GM21528 (cell line): ENCODE measurements at regions not wholly inside any gene's neighbourhood (a gene's known extent, or its start where the extent isn't known, plus 50 kb on each side); places are given as distances from the start of the nearest gene placed in this dataset.
A peak's percentile ranks its signal among the peaks of the same experiment; 100 is the strongest.
"Not testable (repeated sequence)": the region's sequence is repeated elsewhere in the genome, so short reads cannot be mapped to it uniquely, and the experiment has no call there.

ENCODE experiments used
- ATAC-seq: cut with Tn5 transposase; IDR thresholded peaks from one replicate; pipeline ENCODE4 v1.9.1; 2021; ENCODE audit warnings: mild to moderate bottlenecking, moderate library complexity; ENCODE audit not compliant: unreplicated experiment, low FRiP score

- no peak for ATAC-seq
Observed at GRCh38 chr4:149983931-149984330, 94.3 kb upstream of the DCLK2 start.

DNA sequence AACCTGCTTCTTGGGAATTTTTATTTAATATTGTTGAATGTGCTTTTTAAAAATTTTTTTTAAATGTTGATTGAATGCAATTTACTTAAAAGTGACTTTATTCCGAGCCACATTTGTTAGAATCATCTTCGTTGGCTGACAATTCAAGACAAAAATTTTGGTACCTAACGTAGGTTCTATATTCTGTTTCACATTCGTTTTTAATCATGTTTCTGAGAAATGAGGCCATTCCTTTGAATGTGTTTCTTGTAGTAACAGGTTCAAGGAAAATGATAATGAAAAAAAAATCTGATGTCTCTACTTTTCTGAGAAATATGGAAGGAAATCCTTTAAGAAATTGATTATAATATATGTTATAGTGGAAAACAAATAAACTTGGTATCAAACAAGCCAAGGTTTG lies 92.3 kb upstream of the DCLK2 start:
- no peak for ATAC-seq

GRCh38 chr4:149986917-149987316 lies 91.3 kb upstream of the DCLK2 start:
- no peak for ATAC-seq

- no peak for ATAC-seq
Observed at GRCh38 chr4:149987330-149988086, 90.7 kb upstream of the DCLK2 start.

DNA sequence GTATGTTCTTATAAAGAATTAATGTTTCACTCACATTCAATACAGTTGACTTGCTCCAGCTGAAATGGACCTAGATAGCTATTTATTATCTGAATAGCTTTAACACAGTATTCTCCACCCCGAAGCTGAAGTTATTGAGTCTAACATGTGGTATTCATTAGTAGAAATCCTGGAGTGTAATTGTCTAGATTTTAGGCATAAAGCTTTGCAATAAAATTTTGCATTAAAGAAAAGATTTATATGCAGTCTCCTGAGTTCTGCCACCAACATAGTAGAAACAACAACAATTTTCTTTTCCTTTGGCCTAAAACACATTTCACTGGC lies 90.2 kb upstream of the DCLK2 start:
- no peak for ATAC-seq

GRCh38 chr4:149993030-149993429 lies 85.2 kb upstream of the DCLK2 start:
- no peak for ATAC-seq

DNA sequence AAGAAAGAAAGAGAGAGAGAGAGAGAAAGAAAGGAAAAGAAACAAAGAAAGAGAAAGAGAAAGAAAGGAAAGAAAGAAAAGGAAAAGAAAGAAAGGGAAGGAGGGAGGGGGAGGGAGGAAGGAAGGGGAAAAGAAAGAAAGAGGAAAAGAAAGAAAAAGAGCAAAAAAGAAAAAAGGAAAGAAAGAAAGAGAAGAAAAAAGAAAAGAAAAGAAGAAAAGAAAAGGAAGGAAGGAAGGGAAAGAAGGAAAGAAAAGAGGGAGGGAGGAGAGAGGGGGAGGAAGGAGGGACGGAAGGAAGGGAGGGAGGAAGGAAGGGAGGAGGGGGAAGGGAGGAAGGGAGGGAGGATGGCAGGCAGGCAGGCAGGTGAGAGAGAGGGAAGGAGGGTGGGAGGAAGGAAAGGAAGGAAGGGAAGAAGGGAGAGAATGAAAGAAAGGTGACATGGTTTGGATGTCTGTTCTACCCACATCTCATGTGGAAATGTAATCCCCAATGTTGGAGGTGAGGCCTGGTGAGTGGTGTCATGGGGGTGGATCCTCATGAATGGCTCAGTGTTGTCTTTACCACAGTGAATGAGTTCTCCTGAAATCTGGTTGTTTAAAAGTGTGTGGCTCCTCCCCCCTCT lies 83.0 kb upstream of the DCLK2 start:
- no peak for ATAC-seq

DNA sequence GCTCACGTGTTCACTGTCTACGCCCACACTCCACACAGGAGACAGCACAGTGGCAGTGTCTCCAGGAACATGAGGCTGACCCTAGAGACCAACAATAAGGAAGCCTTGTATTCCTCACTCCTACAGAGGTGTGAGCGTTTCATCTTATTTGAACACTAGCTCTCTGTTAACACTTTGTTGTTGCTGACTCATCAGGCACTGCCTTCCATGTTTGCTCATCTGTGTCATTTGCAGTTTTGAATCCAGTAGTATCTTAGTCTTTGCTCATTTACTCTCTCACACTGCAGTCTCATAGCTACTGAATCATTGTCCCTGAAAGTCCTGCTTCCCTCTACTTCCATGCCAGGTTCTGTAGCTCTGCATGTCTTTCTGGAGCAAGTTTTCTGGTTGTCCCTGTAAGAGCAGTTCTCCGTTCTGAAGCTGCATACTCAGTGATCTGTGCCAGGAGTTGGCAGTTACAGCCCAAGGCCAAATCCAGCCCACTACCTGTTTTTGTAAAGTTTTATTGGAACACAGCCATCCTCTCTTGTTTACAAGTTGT lies 80.3 kb upstream of the DCLK2 start:
- peak; percentile 67 for ATAC-seq

GRCh38 chr4:149999485-150000074 lies 78.7 kb upstream of the DCLK2 start:
- ATAC-seq: no peak

GRCh38 chr4:150001815-150002214 lies 76.4 kb upstream of the DCLK2 start:
- ATAC-seq: no peak

DNA sequence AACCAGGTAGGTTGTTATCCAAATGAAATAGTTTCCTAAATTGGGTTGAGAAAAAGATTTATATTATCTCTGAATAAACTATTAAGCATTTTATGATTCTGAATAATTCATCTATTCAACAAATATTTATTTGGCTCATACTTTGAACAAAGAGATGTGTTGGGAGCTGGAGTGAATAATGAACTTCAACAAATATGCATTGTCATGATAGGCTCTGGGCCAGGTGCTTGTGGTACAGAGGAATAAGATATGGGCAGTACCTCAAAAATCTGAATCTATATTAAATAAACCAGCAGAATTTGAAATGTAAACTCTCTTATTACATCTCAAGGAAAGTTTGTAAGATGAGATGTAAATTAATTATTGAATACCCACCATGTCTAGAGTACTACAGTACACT lies 75.7 kb upstream of the DCLK2 start:
- ATAC-seq: no peak

DNA sequence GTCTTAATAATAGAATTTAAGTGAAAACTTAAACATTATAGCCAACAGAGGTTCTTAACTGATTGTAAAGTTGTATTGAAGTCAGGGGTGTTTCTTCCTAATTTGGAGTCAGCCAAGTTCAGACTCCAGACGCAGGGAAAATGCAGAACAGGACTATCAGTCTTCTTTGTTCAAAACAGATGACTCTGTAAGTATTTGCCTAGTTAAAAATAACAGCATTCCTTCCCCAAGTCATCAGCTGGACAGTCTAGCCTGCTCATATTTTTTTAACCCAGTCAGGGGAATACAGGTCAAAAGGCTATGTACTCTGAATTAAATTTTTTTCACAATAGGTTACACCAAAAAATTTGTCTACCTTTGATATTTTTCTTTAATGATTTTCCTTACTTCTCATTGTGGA lies 73.8 kb upstream of the DCLK2 start:
- no peak for ATAC-seq

GRCh38 chr4:150005537-150005936 lies 72.7 kb upstream of the DCLK2 start:
- ATAC-seq: no peak

GRCh38 chr4:150006197-150006596 lies 72.0 kb upstream of the DCLK2 start:
- no peak for ATAC-seq

GRCh38 chr4:150007512-150007911 lies 70.7 kb upstream of the DCLK2 start:
- no peak for ATAC-seq

GRCh38 chr4:150008546-150008945 lies 69.7 kb upstream of the DCLK2 start:
- ATAC-seq: no peak

GRCh38 chr4:150009533-150009932 lies 68.7 kb upstream of the DCLK2 start:
- ATAC-seq: no peak

DNA sequence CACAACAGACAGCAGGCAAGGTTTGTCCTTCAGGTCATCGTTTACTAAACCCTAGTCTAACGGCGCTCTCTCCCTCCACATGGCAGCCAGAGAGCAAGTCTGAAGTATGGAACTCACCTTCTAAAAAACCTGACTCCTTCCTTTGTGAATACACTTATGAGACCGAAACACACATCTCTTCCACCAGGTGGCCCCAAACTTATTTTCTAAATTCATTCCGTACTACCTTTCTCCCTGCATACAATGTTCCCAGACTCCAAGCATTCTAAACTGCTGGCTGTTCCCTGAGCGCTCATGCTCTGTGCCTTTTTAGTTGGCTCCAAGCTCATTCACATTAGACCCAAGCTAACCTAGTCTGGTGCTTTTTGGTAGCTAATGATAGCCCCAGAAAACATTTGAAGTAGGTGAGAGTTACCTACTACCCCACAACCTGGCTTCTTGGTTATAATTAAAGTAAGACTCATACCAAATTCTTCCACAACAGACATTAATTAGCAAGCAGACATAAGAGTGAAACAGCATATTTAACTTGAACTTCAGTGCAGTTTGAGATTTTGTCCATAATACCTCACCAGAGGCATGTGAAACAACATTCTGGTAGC lies 67.6 kb upstream of the DCLK2 start:
- ATAC-seq: no peak

DNA sequence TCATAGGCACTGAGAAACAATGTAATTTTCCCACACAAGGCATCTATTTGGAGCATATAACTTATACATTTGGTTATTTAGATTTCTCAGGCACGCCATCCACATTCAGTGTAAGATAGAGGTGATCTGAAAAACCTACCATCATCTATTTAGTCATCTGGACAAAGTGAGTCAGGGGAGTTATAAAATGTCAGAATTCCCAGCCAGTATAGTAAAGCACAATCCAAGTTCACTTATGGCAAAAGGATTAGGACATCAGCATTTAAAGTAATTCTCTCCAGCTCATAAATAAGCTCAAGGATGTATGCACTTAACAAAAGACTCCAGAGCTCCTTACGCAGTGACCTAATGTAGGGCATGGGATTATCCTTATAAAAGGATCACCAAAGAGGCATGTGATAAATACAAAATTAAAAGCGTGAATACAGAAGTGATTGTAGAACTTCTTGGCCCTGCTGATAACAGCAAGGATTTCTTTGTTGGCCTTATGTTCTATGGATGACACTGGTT lies 65.3 kb upstream of the DCLK2 start:
- no peak for ATAC-seq

GRCh38 chr4:150015910-150016309 lies 62.3 kb upstream of the DCLK2 start:
- ATAC-seq: not testable (repeated sequence)

GRCh38 chr4:150016621-150017020 lies 61.6 kb upstream of the DCLK2 start:
- not testable (repeated sequence) for ATAC-seq
